RWPE2 (cell line): ENCODE measurements at regions not wholly inside any gene's neighbourhood (a gene's known extent, or its start where the extent isn't known, plus 50 kb on each side); places are given as distances from the start of the nearest gene placed in this dataset.

Experiments
- ATAC-seq: fragments of 200-7000 bp; cut with Tn5 transposase; 3 replicates; pipeline ENCODE4 v1.9.1; 2021; ENCODE audit warnings: low read depth
- DNase-seq: peaks from one replicate; pipeline ENCODE4 v3.0.0-alpha.2; 2020; ENCODE audit warnings: low spot score
- H3K27ac ChIP-seq: fragments of 450-650 bp; 2 replicates; pipeline ENCODE4 v1.5.1; 2017; ENCODE audit warnings: mild to moderate bottlenecking; ENCODE audit not compliant: poor library complexity, severe bottlenecking
- H3K27me3 ChIP-seq: fragments of 250-450 bp; sonication (Bioruptor Pico); 2 replicates; pipeline ENCODE4 v1.5.1; 2021; ENCODE audit warnings: mild to moderate bottlenecking, moderate library complexity; ENCODE audit not compliant: insufficient read depth, poor library complexity, severe bottlenecking
- H3K36me3 ChIP-seq: fragments of 250-450 bp; sonication (Bioruptor Pico); 2 replicates; pipeline ENCODE4 v1.5.1; 2020; ENCODE audit warnings: low read depth, mild to moderate bottlenecking, moderate library complexity
- H3K4me1 ChIP-seq: fragments of 250-450 bp; sonication (Bioruptor Pico); 2 replicates; pipeline ENCODE4 v1.5.1; 2021; ENCODE audit warnings: mild to moderate bottlenecking, moderate library complexity; ENCODE audit not compliant: insufficient read depth, poor library complexity, severe bottlenecking
- H3K4me3 ChIP-seq: fragments of 250-450 bp; sonication (Bioruptor Pico); 2 replicates; pipeline ENCODE4 v1.5.1; 2021; ENCODE audit warnings: mild to moderate bottlenecking, moderate library complexity; ENCODE audit not compliant: severe bottlenecking
- H3K9me3 ChIP-seq: fragments of 250-450 bp; sonication (Bioruptor Pico); 2 replicates; pipeline ENCODE4 v1.5.1; 2021; ENCODE audit warnings: mild to moderate bottlenecking, moderate library complexity; ENCODE audit not compliant: severe bottlenecking
- TF ChIP-seq, protein P1 (sequence below): fragments of 450-650 bp; IDR thresholded peaks from one replicate; pipeline ENCODE4 v1.5.1; 2017; ENCODE audit warnings: mild to moderate bottlenecking, moderate library complexity; ENCODE audit not compliant: poor library complexity, severe bottlenecking

DNA sequence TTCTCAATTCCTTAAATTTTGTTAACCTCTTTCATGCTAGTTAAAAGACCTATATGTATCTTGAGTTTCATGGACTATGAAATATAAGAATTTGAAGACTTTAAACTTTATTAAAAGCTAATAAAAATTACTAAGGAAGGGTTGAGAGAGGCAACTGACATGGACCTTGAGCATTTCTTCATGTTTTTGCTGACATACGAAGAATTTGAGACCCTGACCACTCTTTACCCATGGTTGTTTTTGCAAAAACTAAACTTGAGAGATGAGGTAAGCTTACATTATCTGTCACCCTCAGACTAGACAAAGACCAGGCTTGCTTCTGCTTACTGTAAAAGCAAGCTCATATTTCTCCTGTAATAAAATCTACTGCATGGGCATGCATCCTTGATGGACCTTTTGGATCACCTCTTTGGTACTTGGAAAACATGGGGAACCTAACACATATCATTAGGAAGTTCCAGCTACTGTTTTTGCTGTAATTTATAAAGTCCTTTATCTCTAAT lies 338.2 kb upstream of the PABPC4L start:
- Histone ChIP-seq H3K4me1 (no peaks in the 10 kb centered on the region), H3K27ac (no peak overlapping the region), H3K27me3 (no peaks in the 10 kb centered on the region), H3K9me3 (no peaks in the 10 kb centered on the region), H3K4me3 (no peak overlapping the region), H3K36me3 (no peaks in the 10 kb centered on the region)
- ATAC-seq = no peak
- TF ChIP-seq, protein P1, sequence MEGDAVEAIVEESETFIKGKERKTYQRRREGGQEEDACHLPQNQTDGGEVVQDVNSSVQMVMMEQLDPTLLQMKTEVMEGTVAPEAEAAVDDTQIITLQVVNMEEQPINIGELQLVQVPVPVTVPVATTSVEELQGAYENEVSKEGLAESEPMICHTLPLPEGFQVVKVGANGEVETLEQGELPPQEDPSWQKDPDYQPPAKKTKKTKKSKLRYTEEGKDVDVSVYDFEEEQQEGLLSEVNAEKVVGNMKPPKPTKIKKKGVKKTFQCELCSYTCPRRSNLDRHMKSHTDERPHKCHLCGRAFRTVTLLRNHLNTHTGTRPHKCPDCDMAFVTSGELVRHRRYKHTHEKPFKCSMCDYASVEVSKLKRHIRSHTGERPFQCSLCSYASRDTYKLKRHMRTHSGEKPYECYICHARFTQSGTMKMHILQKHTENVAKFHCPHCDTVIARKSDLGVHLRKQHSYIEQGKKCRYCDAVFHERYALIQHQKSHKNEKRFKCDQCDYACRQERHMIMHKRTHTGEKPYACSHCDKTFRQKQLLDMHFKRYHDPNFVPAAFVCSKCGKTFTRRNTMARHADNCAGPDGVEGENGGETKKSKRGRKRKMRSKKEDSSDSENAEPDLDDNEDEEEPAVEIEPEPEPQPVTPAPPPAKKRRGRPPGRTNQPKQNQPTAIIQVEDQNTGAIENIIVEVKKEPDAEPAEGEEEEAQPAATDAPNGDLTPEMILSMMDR = no peak
- DNase-seq = no peak

DNA sequence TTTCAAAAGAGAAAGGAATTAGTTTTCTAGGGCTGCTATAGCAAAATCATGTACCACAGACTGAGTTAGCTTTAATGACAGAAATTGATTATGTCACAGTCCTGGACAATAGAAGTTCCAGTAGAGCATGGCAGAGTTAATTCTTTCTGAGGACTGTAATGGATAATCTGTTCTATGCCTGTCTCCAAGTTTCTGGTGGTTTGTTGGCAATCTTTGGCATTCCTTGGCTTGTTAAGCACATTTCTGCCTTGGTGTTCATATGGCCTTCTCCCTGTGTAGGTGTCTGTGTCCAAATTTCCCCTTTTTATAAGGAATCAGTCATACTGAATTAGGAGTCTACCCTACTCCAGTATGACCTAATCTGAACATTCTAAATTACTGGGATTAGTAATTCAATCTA lies 336.1 kb upstream of the PABPC4L start:
- Histone ChIP-seq H3K27ac (no peak overlapping the region), H3K4me1 (no peaks in the 10 kb centered on the region), H3K9me3 (no peaks in the 10 kb centered on the region), H3K27me3 (no peaks in the 10 kb centered on the region), H3K4me3 (no peak overlapping the region), H3K36me3 (no peaks in the 10 kb centered on the region)
- ATAC-seq (no peak), DNase-seq (no peak)
- TF ChIP-seq, protein P1 = no peak

DNA sequence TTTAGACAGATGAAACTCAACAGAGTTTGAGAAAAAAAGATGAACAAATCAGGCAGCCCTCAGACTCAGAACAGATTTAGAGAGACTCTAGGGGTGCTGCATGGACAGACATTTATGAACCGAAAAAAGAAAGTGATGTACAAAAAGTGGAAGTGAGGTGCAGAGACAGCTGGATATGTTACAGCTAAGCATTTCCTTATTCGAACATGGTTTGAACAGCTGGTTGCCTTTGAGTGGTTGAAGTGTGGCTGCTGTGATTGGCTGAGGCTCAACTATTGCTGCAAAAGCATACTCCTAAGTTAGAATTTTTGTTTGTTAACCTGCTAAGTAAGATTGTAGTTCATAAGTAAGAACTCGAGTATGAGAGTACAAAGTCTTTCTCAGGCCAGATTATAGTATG lies 331.5 kb upstream of the PABPC4L start:
- no peak overlapping the region for H3K4me3 ChIP-seq
- DNase-seq = no peak
- no peak overlapping the region for H3K27ac ChIP-seq
- no peaks in the 10 kb centered on the region for H3K27me3 ChIP-seq
- TF ChIP-seq, protein P1 = no peak
- H3K36me3 ChIP-seq = no peaks in the 10 kb centered on the region
- H3K4me1 ChIP-seq = no peaks in the 10 kb centered on the region
- H3K9me3 ChIP-seq = no peaks in the 10 kb centered on the region
- ATAC-seq = no peak

DNA sequence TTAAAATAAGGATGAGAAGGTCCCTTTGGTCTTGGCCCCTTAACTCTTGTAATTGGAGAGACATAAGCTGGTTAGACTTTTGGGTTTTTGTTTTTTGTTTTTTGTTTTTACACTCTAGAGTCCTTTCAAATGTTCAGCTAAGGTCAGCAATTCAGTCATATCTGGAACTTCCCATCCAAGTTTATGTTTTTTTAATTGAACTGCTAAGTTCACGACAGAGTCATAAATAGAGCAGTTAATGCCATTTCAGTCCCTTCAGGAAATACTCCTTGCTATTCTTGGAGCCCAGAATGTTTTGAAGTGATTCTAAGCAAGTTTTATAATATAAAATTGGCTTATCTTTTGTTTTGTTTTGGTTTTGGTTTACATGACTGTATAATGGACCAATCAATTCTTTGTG lies 329.4 kb upstream of the PABPC4L start:
- TF ChIP-seq, protein P1 = no peak
- Histone ChIP-seq H3K4me1 (no peaks in the 10 kb centered on the region), H3K9me3 (no peaks in the 10 kb centered on the region), H3K27ac (no peak overlapping the region), H3K27me3 (no peaks in the 10 kb centered on the region), H3K4me3 (no peak overlapping the region), H3K36me3 (no peaks in the 10 kb centered on the region)
- ATAC-seq = no peak
- no peak for DNase-seq

DNA sequence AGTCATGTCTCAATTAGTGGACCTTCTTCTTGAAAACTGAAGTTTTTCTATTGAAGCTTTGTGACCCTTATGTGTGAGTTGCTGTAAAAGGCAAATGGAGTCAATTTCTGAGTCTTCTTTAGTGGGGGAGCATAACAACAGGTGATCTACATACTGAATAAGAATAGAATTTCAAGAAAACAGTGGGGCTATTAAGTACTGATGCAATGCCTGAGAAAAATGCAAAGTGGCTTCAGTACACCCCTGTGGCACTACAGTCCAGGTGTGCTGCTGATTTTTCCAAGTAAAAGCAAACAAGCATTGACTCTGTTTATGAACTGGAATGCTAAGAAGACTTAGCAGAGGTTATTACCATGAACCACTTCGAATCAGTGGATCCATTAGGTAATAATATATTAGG lies 328.0 kb upstream of the PABPC4L start:
- DNase-seq (no peak), ATAC-seq (no peak)
- no peaks in the 10 kb centered on the region for H3K9me3 ChIP-seq
- H3K36me3 ChIP-seq = no peaks in the 10 kb centered on the region
- TF ChIP-seq, protein P1 = no peak
- H3K4me1 ChIP-seq = no peaks in the 10 kb centered on the region
- H3K27ac ChIP-seq = no peak overlapping the region
- no peak overlapping the region for H3K4me3 ChIP-seq
- H3K27me3 ChIP-seq = no peaks in the 10 kb centered on the region
